ENCODE measurements at regions not wholly inside any gene's neighbourhood (a gene's known extent, or its start where the extent isn't known, plus 50 kb on each side); places are given as distances from the start of the nearest gene placed in this dataset.

- Histone ChIP-seq H3K9me3 (ENCODE audit: control insufficient read depth, insufficient read depth, low read length) (no peaks in the 10 kb centered on the region), H3F3A (ENCODE audit: control insufficient read depth, insufficient read depth) (no peaks in the 10 kb centered on the region), H3K4me2 (ENCODE audit: low read length) (no peak overlapping the region), H3K27ac (ENCODE audit: low read depth, low read length) (no peak overlapping the region), H4K20me1 (ENCODE audit: control insufficient read depth, insufficient read depth, low read depth, low read length) (no peaks in the 10 kb centered on the region), H3K4me1 (ENCODE audit: control insufficient read depth, low read length) (no peaks in the 10 kb centered on the region), H3K27me3 (ENCODE audit: control insufficient read depth, low read length) (0 out of 2 replicates have a peak, but pooled peaks cover 4% of the 10 kb centered on the region), H3K9me2 (replicated peaks; ENCODE audit: control insufficient read depth, low read length) (no peaks in the 10 kb centered on the region), H3K36me3 (ENCODE audit: control insufficient read depth, low read length) (no peaks in the 10 kb centered on the region), H3K4me3 (ENCODE audit: low read length) (no peak overlapping the region), H3K79me2 (ENCODE audit: control insufficient read depth, low read length) (no peaks in the 10 kb centered on the region)
- TF ChIP-seq EZH2phosphoT487 (IDR thresholded peaks at IDR 0.05; ENCODE audit: borderline replicate concordance, low read length) = no peak
- no peak for TF ChIP-seq CTCF (IDR thresholded peaks at IDR 0.05; ENCODE audit: low read depth, low read length, poor library complexity, severe bottlenecking)
Measured at GRCh38 chr6:14516956-14517355, 399.4 kb downstream of the CD83 start.

GRCh38 chr6:14517516-14518105 is 400.0 kb downstream of the CD83 start:
- Histone ChIP-seq H3K27ac (ENCODE audit: low read depth, low read length) (no peak overlapping the region), H3K9me2 (replicated peaks; ENCODE audit: control insufficient read depth, low read length) (no peaks in the 10 kb centered on the region), H4K20me1 (ENCODE audit: control insufficient read depth, insufficient read depth, low read depth, low read length) (no peaks in the 10 kb centered on the region), H3K79me2 (ENCODE audit: control insufficient read depth, low read length) (no peaks in the 10 kb centered on the region), H3K36me3 (ENCODE audit: control insufficient read depth, low read length) (no peaks in the 10 kb centered on the region), H3K4me2 (ENCODE audit: low read length) (no peak overlapping the region), H3K27me3 (ENCODE audit: control insufficient read depth, low read length) (no peaks in the 10 kb centered on the region), H3K4me1 (ENCODE audit: control insufficient read depth, low read length) (no peaks in the 10 kb centered on the region), H3K9me3 (ENCODE audit: control insufficient read depth, insufficient read depth, low read length) (no peaks in the 10 kb centered on the region), H3F3A (ENCODE audit: control insufficient read depth, insufficient read depth) (no peaks in the 10 kb centered on the region), H3K4me3 (ENCODE audit: low read length) (no peak overlapping the region)
- no peak for TF ChIP-seq CTCF (IDR thresholded peaks at IDR 0.05; ENCODE audit: low read depth, low read length, poor library complexity, severe bottlenecking)
- no peak for TF ChIP-seq EZH2phosphoT487 (IDR thresholded peaks at IDR 0.05; ENCODE audit: borderline replicate concordance, low read length)

GRCh38 chr6:14518515-14519217 is 401.1 kb downstream of the CD83 start:
- Histone ChIP-seq H3K4me1 (ENCODE audit: control insufficient read depth, low read length) (no peaks in the 10 kb centered on the region), H3K27me3 (ENCODE audit: control insufficient read depth, low read length) (no peaks in the 10 kb centered on the region), H3K4me3 (ENCODE audit: low read length) (no peak overlapping the region), H3K27ac (ENCODE audit: low read depth, low read length) (no peak overlapping the region), H3K4me2 (ENCODE audit: low read length) (no peak overlapping the region), H4K20me1 (ENCODE audit: control insufficient read depth, insufficient read depth, low read depth, low read length) (no peaks in the 10 kb centered on the region), H3K79me2 (ENCODE audit: control insufficient read depth, low read length) (no peaks in the 10 kb centered on the region), H3F3A (ENCODE audit: control insufficient read depth, insufficient read depth) (no peaks in the 10 kb centered on the region), H3K9me2 (replicated peaks; ENCODE audit: control insufficient read depth, low read length) (no peaks in the 10 kb centered on the region), H3K9me3 (ENCODE audit: control insufficient read depth, insufficient read depth, low read length) (no peaks in the 10 kb centered on the region), H3K36me3 (ENCODE audit: control insufficient read depth, low read length) (no peaks in the 10 kb centered on the region)
- TF ChIP-seq CTCF (IDR thresholded peaks at IDR 0.05; ENCODE audit: low read depth, low read length, poor library complexity, severe bottlenecking) (no peak), EZH2phosphoT487 (IDR thresholded peaks at IDR 0.05; ENCODE audit: borderline replicate concordance, low read length) (no peak)
